IMR-90 (cell line): ENCODE measurements at regions not wholly inside any gene's neighbourhood (a gene's known extent, or its start where the extent isn't known, plus 50 kb on each side); places are given as distances from the start of the nearest gene placed in this dataset.

ENCODE experiments used
- ATAC-seq: fragments of 200-7000 bp; cut with Tn5 transposase; 2 replicates; pipeline ENCODE4 v1.9.1; 2020; ENCODE audit warnings: low read depth, mild to moderate bottlenecking, moderate library complexity
- BruUV-seq: library from RNA; stranded (reverse); fragments of 400-500 nt; replicated peaks from 2 replicates; lab custom pipeline; 2021; lab: Mats Ljungman, UMichigan
- CTCF ChIA-PET: fragments of 300-600 bp; formaldehyde crosslinking; extraction: SDS; loops from one replicate; lab custom pipeline; 2021; ENCODE audit warnings: antibody characterized with exemption; lab: Yijun Ruan, JAX
- POLR2A ChIA-PET: fragments of 300-600 bp; sonication (Branson Sonifier 250); formaldehyde crosslinking; loops from one replicate; lab custom pipeline; 2022; ENCODE audit warnings: antibody characterized with exemption; ENCODE audit not compliant: unreplicated experiment; lab: Charles Lee
- DNase-seq: peaks from one replicate; pipeline ENCODE4 v3.0.0; 2013
- H2AFZ ChIP-seq: replicated peaks from 2 replicates; pipeline ENCODE3; 2013; ENCODE audit warnings: low read length, mild to moderate bottlenecking; ENCODE audit not compliant: poor library complexity
- H2AK5ac ChIP-seq: 2 replicates; pipeline ENCODE4 v1.6.1; 2013; ENCODE audit warnings: low read depth, low read length, inconsistent platforms
- H2AK9ac ChIP-seq: replicated peaks from 2 replicates; pipeline ENCODE3; 2013; ENCODE audit warnings: mild to moderate bottlenecking, low read depth, low read length, moderate library complexity; ENCODE audit not compliant: poor library complexity
- H2BK120ac ChIP-seq: 2 replicates; pipeline ENCODE4 v1.6.1; 2013; ENCODE audit warnings: low read depth, low read length, inconsistent platforms
- H2BK15ac ChIP-seq: 3 replicates; pipeline ENCODE4 v1.6.1; 2013; ENCODE audit warnings: low read depth, low read length, inconsistent platforms
- H2BK20ac ChIP-seq: 2 replicates; pipeline ENCODE4 v1.6.1; 2013; ENCODE audit warnings: low read depth, mild to moderate bottlenecking, inconsistent platforms, low read length, moderate library complexity
- H2BK5ac ChIP-seq: 2 replicates; pipeline ENCODE4 v1.6.1; 2013; ENCODE audit warnings: mild to moderate bottlenecking, low read depth, low read length, inconsistent platforms; ENCODE audit not compliant: poor library complexity, severe bottlenecking
- H3K14ac ChIP-seq: replicated peaks from 2 replicates; pipeline ENCODE4 v1.6.1; 2013; ENCODE audit warnings: low read depth, low read length, inconsistent platforms
- H3K18ac ChIP-seq: 2 replicates; pipeline ENCODE4 v1.6.1; 2013; ENCODE audit warnings: low read depth, low read length, control low read depth
- H3K23ac ChIP-seq: 2 replicates; pipeline ENCODE4 v1.6.1; 2013; ENCODE audit warnings: low read depth, low read length, inconsistent platforms
- H3K27ac ChIP-seq: 2 replicates; pipeline ENCODE4 v1.5.1; 2013; ENCODE audit warnings: mild to moderate bottlenecking, control low read depth, low read length; ENCODE audit not compliant: insufficient read depth
- H3K27me3 ChIP-seq: 2 replicates; pipeline ENCODE4 v1.6.1; 2013; ENCODE audit warnings: low read length; ENCODE audit not compliant: control insufficient read depth, insufficient read depth
- H3K36me3 ChIP-seq: 2 replicates; pipeline ENCODE4 v1.6.1; 2013; ENCODE audit warnings: low read length, mixed read lengths; ENCODE audit not compliant: control insufficient read depth, insufficient read depth
- H3K4ac ChIP-seq: 2 replicates; pipeline ENCODE4 v1.6.1; 2013; ENCODE audit warnings: low read depth, low read length, inconsistent platforms
- H3K4me1 ChIP-seq: 2 replicates; pipeline ENCODE4 v1.6.1; 2013; ENCODE audit warnings: low read length, mixed read lengths; ENCODE audit not compliant: control insufficient read depth, insufficient read depth
- H3K4me2 ChIP-seq: 2 replicates; pipeline ENCODE4 v1.6.1; 2013; ENCODE audit warnings: low read depth, mild to moderate bottlenecking, control low read depth, low read length, moderate library complexity
- H3K4me3 ChIP-seq: 2 replicates; pipeline ENCODE4 v1.5.1; 2013; ENCODE audit warnings: low read depth, mild to moderate bottlenecking, control low read depth, low read length, moderate library complexity; ENCODE audit not compliant: insufficient read depth
- H3K56ac ChIP-seq: 2 replicates; pipeline ENCODE4 v1.6.1; 2013; ENCODE audit warnings: low read length, inconsistent platforms; ENCODE audit not compliant: insufficient read depth; ENCODE audit errors: extremely low read depth
- H3K79me1 ChIP-seq, 2 experiments: 2 replicates each; pipeline ENCODE4 v1.6.1; 2013; ENCODE audit warnings: low read length in 2 of 2, inconsistent platforms in 1 of 2, low read depth in 1 of 2
- H3K9ac ChIP-seq: 2 replicates; pipeline ENCODE4 v1.6.1; 2013; ENCODE audit warnings: low read depth, low read length, control low read depth
- H3K9me1 ChIP-seq: 2 replicates; pipeline ENCODE4 v1.6.1; 2013; ENCODE audit warnings: low read length, inconsistent platforms; ENCODE audit not compliant: insufficient read depth
- H3K9me3 ChIP-seq: 2 replicates; pipeline ENCODE4 v1.6.1; 2013; ENCODE audit warnings: low read length; ENCODE audit not compliant: control insufficient read depth, insufficient read depth
- H4K20me1 ChIP-seq: 2 replicates; pipeline ENCODE4 v1.6.1; 2013; ENCODE audit warnings: low read length, inconsistent platforms; ENCODE audit not compliant: insufficient read depth
- H4K5ac ChIP-seq: 2 replicates; pipeline ENCODE4 v1.6.1; 2013; ENCODE audit warnings: mild to moderate bottlenecking, low read depth, low read length, control low read depth
- H4K8ac ChIP-seq, 2 experiments: 2 replicates each; pipeline ENCODE4 v1.6.1; 2013; ENCODE audit warnings: low read depth in 2 of 2, low read length in 2 of 2, control low read depth in 1 of 2, inconsistent platforms in 1 of 2
- H4K91ac ChIP-seq: 2 replicates; pipeline ENCODE4 v1.6.1; 2013; ENCODE audit warnings: low read depth, low read length, inconsistent platforms; ENCODE audit not compliant: insufficient read depth
- CEBPB ChIP-seq: IDR thresholded peaks from 2 replicates; pipeline ENCODE4 v1.6.1; 2012; ENCODE audit warnings: low read depth, low read length, improper control_type of control experiment
- RFX5 ChIP-seq: IDR thresholded peaks from 2 replicates; pipeline ENCODE4 v1.8.0; 2012; ENCODE audit warnings: low read depth, mild to moderate bottlenecking, low read length, moderate library complexity
- WGBS, 2 experiments: methylation state at CpG; one replicate each; pipeline versions ENCODE4 v1.1.5 to v1.1.7; 2013; ENCODE audit warnings: missing lambda C conversion rate in 2 of 2; ENCODE audit not compliant: insufficient read length in 1 of 2; ENCODE audit errors: extremely low coverage in 2 of 2; 5-methylcytosine and 5-hydroxymethylcytosine counted together
- dilution Hi-C: fragments of 300-500 bp; cut with HindIII; formaldehyde crosslinking; loops from one replicate; pipeline ENCODE4 v1.14.3; 2018; ENCODE audit warnings: low sequenced_read_pairs; ENCODE audit not compliant: unreplicated experiment
- in situ Hi-C: fragments of 300-500 bp; cut with MboI; formaldehyde crosslinking; loops from 3 replicates; pipeline ENCODE4 v1.14.3; 2019; ENCODE audit warnings: low sequenced_read_pairs, inconsistent platforms, mixed read lengths
- intact Hi-C: fragments of 100-400 bp; cut with micrococcal nuclease; formaldehyde crosslinking; loops from 2 replicates; pipeline ENCODE4 v1.10.0; 2022
- TF ChIP-seq, protein P1 (sequence below): conservative IDR thresholded peaks from 2 replicates; pipeline ENCODE4 v1.5.1; 2012; ENCODE audit warnings: mild to moderate bottlenecking, low read depth, low read length, improper control_type of control experiment

- TF ChIP-seq RFX5, result no peak
Measured at GRCh38 chr6:6515691-6516607, 72.6 kb upstream of the LY86 start (continued).

GRCh38 chr6:6516666-6517458, 71.7 kb upstream of the LY86 start:
- DNase-seq, result no peak
- H3K27ac ChIP-seq, result no peak overlapping the region
- in situ Hi-C loops, result no loop called here

More at GRCh38 chr6:6516666-6517458, 71.7 kb upstream of the LY86 start:
- WGBS, 2 experiments, result 30% methylated on average over 2 of the region's 11 CpGs; no CpG with 5 or more reads in 1 of the 2 experiments
- TF ChIP-seq CEBPB, result no peak
- TF ChIP-seq, protein P1, sequence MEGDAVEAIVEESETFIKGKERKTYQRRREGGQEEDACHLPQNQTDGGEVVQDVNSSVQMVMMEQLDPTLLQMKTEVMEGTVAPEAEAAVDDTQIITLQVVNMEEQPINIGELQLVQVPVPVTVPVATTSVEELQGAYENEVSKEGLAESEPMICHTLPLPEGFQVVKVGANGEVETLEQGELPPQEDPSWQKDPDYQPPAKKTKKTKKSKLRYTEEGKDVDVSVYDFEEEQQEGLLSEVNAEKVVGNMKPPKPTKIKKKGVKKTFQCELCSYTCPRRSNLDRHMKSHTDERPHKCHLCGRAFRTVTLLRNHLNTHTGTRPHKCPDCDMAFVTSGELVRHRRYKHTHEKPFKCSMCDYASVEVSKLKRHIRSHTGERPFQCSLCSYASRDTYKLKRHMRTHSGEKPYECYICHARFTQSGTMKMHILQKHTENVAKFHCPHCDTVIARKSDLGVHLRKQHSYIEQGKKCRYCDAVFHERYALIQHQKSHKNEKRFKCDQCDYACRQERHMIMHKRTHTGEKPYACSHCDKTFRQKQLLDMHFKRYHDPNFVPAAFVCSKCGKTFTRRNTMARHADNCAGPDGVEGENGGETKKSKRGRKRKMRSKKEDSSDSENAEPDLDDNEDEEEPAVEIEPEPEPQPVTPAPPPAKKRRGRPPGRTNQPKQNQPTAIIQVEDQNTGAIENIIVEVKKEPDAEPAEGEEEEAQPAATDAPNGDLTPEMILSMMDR, result no peak
- H2AK5ac ChIP-seq, result no peak overlapping the region
- no peaks in the 10 kb centered on the region for H3K36me3 ChIP-seq
- no peaks in the 10 kb centered on the region for H3K27me3 ChIP-seq
- H3K56ac ChIP-seq, result no peak overlapping the region
- intact Hi-C loops, result no loop called here
- H2BK120ac ChIP-seq, result no peak overlapping the region
- CTCF ChIA-PET, result no interaction called here
- no peak overlapping the region for H4K91ac ChIP-seq
- H3K9ac ChIP-seq, result no peak overlapping the region
- H4K5ac ChIP-seq, result no peak overlapping the region
- BruUV-seq, result no TSS peak
- H4K20me1 ChIP-seq, result no peaks in the 10 kb centered on the region
- H3K4me2 ChIP-seq, result no peak overlapping the region
- no peak overlapping the region for H2BK15ac ChIP-seq
- H3K18ac ChIP-seq, result no peak overlapping the region
- no peak for ATAC-seq
- no peak overlapping the region for H3K23ac ChIP-seq
- no peaks in the 10 kb centered on the region for H3K9me1 ChIP-seq
- H2AFZ ChIP-seq, result no peak overlapping the region
- no peak overlapping the region for H3K14ac ChIP-seq
- H3K9me3 ChIP-seq, result peaks cover 30% of the 10 kb centered on the region
- no peak overlapping the region for H2BK5ac ChIP-seq
- no peaks in the 10 kb centered on the region for H3K4me1 ChIP-seq
- H2BK20ac ChIP-seq, result no peak overlapping the region
- H3K4ac ChIP-seq, result no peak overlapping the region
- dilution Hi-C loops, result no loop called here
- H3K4me3 ChIP-seq, result no peak overlapping the region
- POLR2A ChIA-PET, result no interaction called here
- H4K8ac ChIP-seq, result no peak overlapping the region
- no peak overlapping the region for H2AK9ac ChIP-seq
- no peaks in the 10 kb centered on the region for H3K79me1 ChIP-seq
